HCT116 (cell line): ENCODE measurements at regions not wholly inside any gene's neighbourhood (a gene's known extent, or its start where the extent isn't known, plus 50 kb on each side); places are given as distances from the start of the nearest gene placed in this dataset.
"Not testable (repeated sequence)": the region's sequence is repeated elsewhere in the genome, so short reads cannot be mapped to it uniquely, and the experiment has no call there.

Source experiments
- ATAC-seq: fragments of 200-7000 bp; cut with Tn5 transposase; 2 replicates; pipeline ENCODE4 v1.9.1; 2020; ENCODE audit warnings: mild to moderate bottlenecking, moderate library complexity
- BruUV-seq: library from RNA; stranded (reverse); fragments of 400-500 nt; replicated peaks from 2 replicates; lab custom pipeline; 2021; lab: Mats Ljungman, UMichigan
- CTCF ChIA-PET: fragments of 300-600 bp; sonication (Branson Sonifier 250); formaldehyde crosslinking; loops from one replicate; lab custom pipeline; 2021; ENCODE audit warnings: antibody characterized with exemption; lab: Charles Lee
- POLR2A ChIA-PET: fragments of 300-600, 350-600 bp; sonication (Branson Sonifier 250); formaldehyde crosslinking; loops from one replicate; lab custom pipeline; 2021; ENCODE audit warnings: antibody characterized with exemption; lab: Charles Lee
- RAD21 ChIA-PET, 2 experiments: fragments of 300-600 bp; sonication (Branson Sonifier 250); formaldehyde crosslinking; loops; one replicate each; lab custom pipeline; 2023; ENCODE audit warnings: low total read pairs in 2 of 2; ENCODE audit not compliant: uncharacterized antibody in 2 of 2, unreplicated experiment in 2 of 2, low non-redundant PET in 1 of 2; lab: Charles Lee
- DNase-seq: peaks from one replicate; pipeline ENCODE4 v3.0.0-alpha.2; 2010; ENCODE audit warnings: low read depth, low spot score
- H2AFZ ChIP-seq: fragments of 200-600 bp; shearing (Covaris generic), sonication (generic); 2 replicates; pipeline ENCODE4 v1.6.1; 2017; ENCODE audit warnings: low read depth, mixed run types, mixed read lengths, antibody characterized with exemption, low read length; ENCODE audit not compliant: poor library complexity, severe bottlenecking
- H3K27ac ChIP-seq: 2 replicates; pipeline ENCODE4 v1.5.1; 2012; ENCODE audit warnings: low read depth, low read length
- H3K27me3 ChIP-seq: fragments of 200-600 bp; sonication (generic); 2 replicates; pipeline ENCODE4 v1.6.1; 2016; ENCODE audit warnings: mixed run types, low read length, mixed read lengths; ENCODE audit not compliant: insufficient read depth
- H3K36me3 ChIP-seq, 2 experiments: fragments of 200-500 bp in 1 of 2; fragments of 200-600 bp in 1 of 2; sonication (Bioruptor generic) in 1 of 2; sonication (generic) in 1 of 2; 2 replicates each; pipeline versions ENCODE4 v1.5.1 to v1.6.1; 2014 to 2016; ENCODE audit warnings: low read length in 2 of 2, inconsistent platforms in 1 of 2, mixed read lengths in 1 of 2, mixed run types in 1 of 2; ENCODE audit not compliant: insufficient read depth in 2 of 2, control insufficient read depth in 1 of 2
- H3K4me1 ChIP-seq, 2 experiments: fragments of 200-600 bp in 1 of 2; sonication (generic) in 1 of 2; 2 replicates each; pipeline versions ENCODE4 v1.5.1 to v1.6.1; 2012 to 2017; ENCODE audit warnings: low read length in 2 of 2, inconsistent platforms in 1 of 2, mild to moderate bottlenecking in 1 of 2, mixed read lengths in 1 of 2, mixed run types in 1 of 2, moderate library complexity in 1 of 2; ENCODE audit not compliant: insufficient read depth in 2 of 2, control insufficient read depth in 1 of 2
- H3K4me2 ChIP-seq: fragments of 200-600 bp; sonication (generic); 2 replicates; pipeline ENCODE4 v1.6.1; 2017; ENCODE audit warnings: mixed run types, low read length, mixed read lengths
- H3K4me3 ChIP-seq, 2 experiments: fragments of 200-600 bp in 1 of 2; sonication (generic) in 1 of 2; replicated peaks in 1 of 2; 2 replicates each; pipeline ENCODE4 v1.5.1; 2011 to 2016; ENCODE audit warnings: low read length in 2 of 2, control low read depth in 1 of 2, low read depth in 1 of 2, mild to moderate bottlenecking in 1 of 2, mixed read lengths in 1 of 2, mixed run types in 1 of 2
- H3K79me2 ChIP-seq: fragments of 200-600 bp; sonication (generic); 2 replicates; pipeline ENCODE4 v1.6.1; 2017; ENCODE audit warnings: mild to moderate bottlenecking, mixed run types, low read length, moderate library complexity, mixed read lengths; ENCODE audit not compliant: insufficient read depth
- H3K9ac ChIP-seq: fragments of 200-600 bp; sonication (generic); 2 replicates; pipeline ENCODE4 v1.6.1; 2016; ENCODE audit warnings: low read length, mixed read lengths
- H3K9me2 ChIP-seq: fragments of 200-600 bp; sonication (generic), shearing (Covaris generic); 2 replicates; pipeline ENCODE4 v1.6.1; 2017; ENCODE audit warnings: mixed run types, mild to moderate bottlenecking, moderate library complexity; ENCODE audit not compliant: insufficient read depth
- H3K9me3 ChIP-seq, 2 experiments: fragments of 200-500 bp in 1 of 2; fragments of 200-600 bp in 1 of 2; sonication (Bioruptor generic) in 1 of 2; sonication (generic) in 1 of 2; 2 replicates each; pipeline ENCODE4 v1.6.1; 2014 to 2017; ENCODE audit warnings: low read length in 2 of 2, mixed read lengths in 2 of 2, inconsistent platforms in 1 of 2, low read depth in 1 of 2, mild to moderate bottlenecking in 1 of 2, mixed run types in 1 of 2, moderate library complexity in 1 of 2; ENCODE audit not compliant: control insufficient read depth in 1 of 2, insufficient read depth in 1 of 2
- H4K20me1 ChIP-seq: fragments of 200-600 bp; sonication (generic), shearing (Covaris generic); 2 replicates; pipeline ENCODE4 v1.6.1; 2017; ENCODE audit warnings: mixed run types, mild to moderate bottlenecking, moderate library complexity; ENCODE audit not compliant: insufficient read depth
- CBX3 ChIP-seq: IDR thresholded peaks from 2 replicates; pipeline ENCODE4 v1.6.1; 2012; ENCODE audit warnings: low read depth
- EGR1 ChIP-seq: IDR thresholded peaks from 2 replicates; pipeline ENCODE4 v1.6.1; 2012; ENCODE audit warnings: low read depth
- POLR2AphosphoS5 ChIP-seq: IDR thresholded peaks from 2 replicates; pipeline ENCODE4 v1.6.1; 2011; ENCODE audit warnings: mild to moderate bottlenecking, low read depth, low read length, moderate library complexity
- YY1 ChIP-seq: IDR thresholded peaks from 2 replicates; pipeline ENCODE4 v1.6.1; 2011; ENCODE audit warnings: low read length, low read depth, moderate library complexity, mild to moderate bottlenecking; ENCODE audit not compliant: insufficient replicate concordance; ENCODE audit errors: extremely low read depth
- intact Hi-C: fragments of 100-400 bp; cut with micrococcal nuclease; formaldehyde crosslinking; loops from 2 replicates; pipeline ENCODE4 v1.10.0; 2022
- TF ChIP-seq, protein P1 (sequence below): IDR thresholded peaks from 2 replicates; pipeline ENCODE4 v1.6.1; 2012

- Histone ChIP-seq H3K27ac (peak overlapping the region; percentile 53), H3K4me1 (peaks cover 0 to 14% of the 10 kb centered on the region in 2 experiments; a peak in 2 of 4 replicates), H3K4me3 (peak overlapping the region; percentile 65 to 72), H3K9ac (peak overlapping the region; percentile 61), H3K4me2 (peak overlapping the region; percentile 76), H3K79me2 (peaks cover 31% of the 10 kb centered on the region), H2AFZ (peak overlapping the region; percentile 53)
- RAD21 ChIA-PET: interaction anchor here in 1 of 2 experiments (1.1 kb wide), 1 partner anchor 57 kb away, joined by 3 read pairs; no protein-coding TSS in a partner anchor
- ATAC-seq (peak; percentile 90), DNase-seq (peak; percentile 45)
- CTCF ChIA-PET: interaction anchor here (2.0 kb wide), 1 partner anchor 35 kb away, joined by 5 read pairs; no protein-coding TSS in a partner anchor
- H4K20me1 ChIP-seq, H3K27me3 ChIP-seq, H3K9me2 ChIP-seq, H3K36me3 ChIP-seq, H3K9me3 ChIP-seq, intact Hi-C loops: not testable (repeated sequence)
- TSS peak; percentile 59 for BruUV-seq
- TF ChIP-seq, protein P1, sequence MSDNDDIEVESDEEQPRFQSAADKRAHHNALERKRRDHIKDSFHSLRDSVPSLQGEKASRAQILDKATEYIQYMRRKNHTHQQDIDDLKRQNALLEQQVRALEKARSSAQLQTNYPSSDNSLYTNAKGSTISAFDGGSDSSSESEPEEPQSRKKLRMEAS: 0 out of 2 replicates have a peak, but pooled peaks have one; percentile 13
- TF ChIP-seq POLR2AphosphoS5: peak; percentile 47; the same call in 1 of the 2 replicates
- TF ChIP-seq YY1: peak; percentile 79
- peak; percentile 64 for TF ChIP-seq EGR1
- 0 out of 2 replicates have a peak, but pooled peaks have one; percentile 10 for TF ChIP-seq CBX3
- POLR2A ChIA-PET: interaction anchor here (1.5 kb wide), 1 partner anchor 35 kb away, joined by 4 read pairs; no protein-coding TSS in a partner anchor
Observed at GRCh38 chr2:173532732-173533531, 178.3 kb downstream of the CDCA7 start.

DNA sequence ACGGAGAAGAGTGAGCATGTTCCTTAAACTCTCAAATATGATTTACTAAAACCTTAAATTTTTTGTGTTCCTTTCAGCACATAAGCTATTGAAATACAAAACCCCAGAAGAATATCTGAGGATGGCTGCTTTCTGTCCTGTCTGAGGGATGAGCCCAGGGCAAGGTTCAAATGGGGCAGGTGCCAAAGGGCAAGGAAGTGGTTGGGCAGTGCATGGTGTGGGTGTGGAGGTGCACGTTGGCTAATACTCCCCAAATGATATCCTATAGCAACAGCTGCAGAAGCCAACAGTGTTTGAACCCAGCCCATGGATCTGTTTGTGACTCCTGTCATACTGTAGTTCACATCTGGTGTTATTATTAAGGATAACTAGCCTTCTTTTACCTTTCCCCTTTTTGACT lies 183.0 kb downstream of the CDCA7 start:
- no peak overlapping the region for H3K27ac ChIP-seq
- H3K4me1 ChIP-seq: peaks cover 0 to 14% of the 10 kb centered on the region in 2 experiments; a peak in 2 of 4 replicates
- H3K9me2 ChIP-seq: no peaks in the 10 kb centered on the region
- no peak for TF ChIP-seq EGR1
- no peaks in the 10 kb centered on the region for H4K20me1 ChIP-seq
- no peak overlapping the region for H3K9ac ChIP-seq
- no peak overlapping the region for H3K4me3 ChIP-seq
- peaks cover 47% of the 10 kb centered on the region for H3K79me2 ChIP-seq
- no TSS peak for BruUV-seq
- ChIA-PET POLR2A (no interaction called here), RAD21 (no interaction called here), CTCF (no interaction called here)
- no peak for ATAC-seq
- H3K36me3 ChIP-seq: no peaks in the 10 kb centered on the region
- no peaks in the 10 kb centered on the region for H3K9me3 ChIP-seq
- H2AFZ ChIP-seq: no peak overlapping the region
- no peaks in the 10 kb centered on the region for H3K27me3 ChIP-seq
- H3K4me2 ChIP-seq: no peak overlapping the region
- intact Hi-C loops: no loop called here
- DNase-seq: no peak
